ENCODE measurements at regions not wholly inside any gene's neighbourhood (a gene's known extent, or its start where the extent isn't known, plus 50 kb on each side); places are given as distances from the start of the nearest gene placed in this dataset.

GRCh38 chr9:82820186-82820585, 242.8 kb downstream of the RASEF start:
- TF ChIP-seq CTCF (conservative IDR thresholded peaks at IDR 0.05 in 1 of 2, IDR thresholded peaks at IDR 0.05 in 1 of 2; ENCODE audit: low read depth in 1 of 2, low read length in 2 of 2) (no peak), EZH2 (IDR thresholded peaks at IDR 0.05; ENCODE audit: low read length, missing control alignments) (no peak)
